Gastroesophageal sphincter (tissue), 3 donors: ENCODE measurements at regions not wholly inside any gene's neighbourhood (a gene's known extent, or its start where the extent isn't known, plus 50 kb on each side); places are given as distances from the start of the nearest gene placed in this dataset.

Experiments used
- EP300 ChIP-seq: sonication (generic); formaldehyde crosslinking; IDR thresholded peaks from one replicate; pipeline ENCODE4 v1.6.1; 2017; ENCODE audit warnings: antibody characterized with exemption, mild to moderate bottlenecking
- POLR2A ChIP-seq, 2 donors: fragments of 450-650 bp; IDR thresholded peaks; one replicate each; pipeline ENCODE4 v1.6.1; 2017; ENCODE audit warnings: antibody characterized with exemption in 2 of 2, mild to moderate bottlenecking in 2 of 2, moderate library complexity in 1 of 2
- TF ChIP-seq, protein P1 (sequence below), 4 experiments: fragments of 200-600 bp in 2 of 4; fragments of 450-650 bp in 2 of 4; sonication (generic) in 1 of 4; IDR thresholded peaks; one replicate each; pipeline ENCODE4 v1.5.1; 2017 to 2019; ENCODE audit warnings: antibody characterized with exemption in 4 of 4, mild to moderate bottlenecking in 2 of 4, moderate library complexity in 2 of 4

DNA sequence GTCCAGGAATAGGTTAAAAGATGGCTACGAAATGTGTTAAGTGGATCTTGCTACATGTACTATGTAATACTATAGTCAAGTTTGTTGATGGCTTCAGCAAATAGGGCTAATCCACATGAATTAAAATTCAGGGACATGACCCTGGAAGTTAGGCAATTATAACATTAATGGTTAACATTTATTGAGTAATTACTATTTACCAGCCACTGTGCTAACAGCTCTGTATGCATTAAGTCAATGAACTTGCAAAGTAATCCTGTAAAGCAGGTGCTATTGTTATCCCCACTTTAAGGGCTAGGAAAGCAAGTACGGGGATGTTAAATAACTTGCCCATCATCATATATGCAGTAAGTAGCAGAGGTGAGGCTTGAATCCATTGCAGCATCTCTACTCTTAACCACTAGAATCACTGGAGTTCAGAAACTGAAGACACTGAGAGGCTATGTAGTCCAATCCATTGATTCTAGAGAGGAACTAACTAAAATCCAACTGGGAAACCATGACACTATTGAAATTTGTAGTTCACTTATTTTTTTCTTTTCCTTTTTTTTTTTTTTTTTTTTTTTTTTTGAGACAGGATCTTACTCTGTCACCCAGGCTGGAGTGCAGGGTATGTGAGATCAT is 77.5 kb upstream of the SPINK5 start:
- TF ChIP-seq, protein P1, sequence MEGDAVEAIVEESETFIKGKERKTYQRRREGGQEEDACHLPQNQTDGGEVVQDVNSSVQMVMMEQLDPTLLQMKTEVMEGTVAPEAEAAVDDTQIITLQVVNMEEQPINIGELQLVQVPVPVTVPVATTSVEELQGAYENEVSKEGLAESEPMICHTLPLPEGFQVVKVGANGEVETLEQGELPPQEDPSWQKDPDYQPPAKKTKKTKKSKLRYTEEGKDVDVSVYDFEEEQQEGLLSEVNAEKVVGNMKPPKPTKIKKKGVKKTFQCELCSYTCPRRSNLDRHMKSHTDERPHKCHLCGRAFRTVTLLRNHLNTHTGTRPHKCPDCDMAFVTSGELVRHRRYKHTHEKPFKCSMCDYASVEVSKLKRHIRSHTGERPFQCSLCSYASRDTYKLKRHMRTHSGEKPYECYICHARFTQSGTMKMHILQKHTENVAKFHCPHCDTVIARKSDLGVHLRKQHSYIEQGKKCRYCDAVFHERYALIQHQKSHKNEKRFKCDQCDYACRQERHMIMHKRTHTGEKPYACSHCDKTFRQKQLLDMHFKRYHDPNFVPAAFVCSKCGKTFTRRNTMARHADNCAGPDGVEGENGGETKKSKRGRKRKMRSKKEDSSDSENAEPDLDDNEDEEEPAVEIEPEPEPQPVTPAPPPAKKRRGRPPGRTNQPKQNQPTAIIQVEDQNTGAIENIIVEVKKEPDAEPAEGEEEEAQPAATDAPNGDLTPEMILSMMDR (IDR thresholded peaks at IDR 0.05), result no peak
- TF ChIP-seq POLR2A (IDR thresholded peaks at IDR 0.05) (no peak), EP300 (no peak)
